Endothelial cell of umbilical vein (primary cell): ENCODE measurements at regions not wholly inside any gene's neighbourhood (a gene's known extent, or its start where the extent isn't known, plus 50 kb on each side); places are given as distances from the start of the nearest gene placed in this dataset.

ENCODE experiments used
- BruUV-seq: library from RNA; stranded (reverse); fragments of 400-500 nt; replicated peaks from 2 replicates; lab custom pipeline; 2021; lab: Mats Ljungman, UMichigan
- CTCF ChIA-PET: fragments of 300-600, 350-600 bp; sonication (Branson Sonifier 250); formaldehyde crosslinking; loops from one replicate; lab custom pipeline; 2021; ENCODE audit warnings: antibody characterized with exemption, inconsistent platforms; lab: Charles Lee
- POLR2A ChIA-PET: fragments of 300-600, 350-600 bp; sonication (Branson Sonifier 250); formaldehyde crosslinking; loops from one replicate; lab custom pipeline; 2021; ENCODE audit warnings: antibody characterized with exemption, inconsistent platforms; lab: Charles Lee
- DNase-seq: peaks from one replicate; pipeline ENCODE4 v3.0.0-alpha.2; 2011; ENCODE audit warnings: low read depth, low spot score
- FAIRE-seq: peaks from 2 replicates; lab custom pipeline; 2011; peaks lifted over from hg19 to GRCh38; lab: Jason Lieb, UNC
- H2AFZ ChIP-seq: 2 replicates; pipeline ENCODE4 v1.6.0; 2012; ENCODE audit warnings: low read depth, low read length, control low read depth, inconsistent platforms
- H3K27ac ChIP-seq: 2 replicates; pipeline ENCODE4 v1.5.1; 2011; ENCODE audit warnings: low read depth, mild to moderate bottlenecking, control low read depth, low read length, moderate library complexity; ENCODE audit not compliant: insufficient read depth
- H3K27me3 ChIP-seq, 2 experiments: 2 replicates each; pipeline versions ENCODE4 v1.6.0 to v1.6.1; 2011; ENCODE audit warnings: low read length in 2 of 2, mixed read lengths in 1 of 2; ENCODE audit not compliant: control insufficient read depth in 2 of 2, insufficient read depth in 2 of 2
- H3K36me3 ChIP-seq, 2 experiments: 2 replicates in 1 of 2; 3 replicates in 1 of 2; pipeline ENCODE4 v1.5.1; 2011; ENCODE audit warnings: low read length in 2 of 2, mild to moderate bottlenecking in 1 of 2, moderate library complexity in 1 of 2; ENCODE audit not compliant: control insufficient read depth in 2 of 2, insufficient read depth in 2 of 2; ENCODE audit errors: extremely low read depth in 1 of 2
- H3K4me1 ChIP-seq: 3 replicates; pipeline ENCODE4 v1.5.1; 2011; ENCODE audit warnings: mild to moderate bottlenecking, low read length; ENCODE audit not compliant: control insufficient read depth, insufficient read depth; ENCODE audit errors: extremely low read depth
- H3K4me2 ChIP-seq: 2 replicates; pipeline ENCODE4 v1.6.1; 2011; ENCODE audit warnings: low read length, control low read depth, mixed read lengths; ENCODE audit not compliant: insufficient read depth
- H3K4me3 ChIP-seq, 3 experiments: fragments of 200-600 bp in 1 of 3; sonication (generic), shearing (Covaris generic) in 1 of 3; replicated peaks in 1 of 3; 2 replicates each; pipeline ENCODE4 v1.5.1; 2011 to 2016; ENCODE audit warnings: control low read depth in 3 of 3, low read length in 3 of 3, mild to moderate bottlenecking in 2 of 3, inconsistent platforms in 1 of 3, low read depth in 1 of 3, moderate library complexity in 1 of 3; ENCODE audit not compliant: insufficient read depth in 1 of 3
- H3K79me2 ChIP-seq: 2 replicates; pipeline ENCODE4 v1.6.0; 2012; ENCODE audit warnings: low read length, inconsistent platforms; ENCODE audit not compliant: control insufficient read depth, insufficient read depth
- H3K9ac ChIP-seq: replicated peaks from 2 replicates; pipeline ENCODE3; 2011; ENCODE audit warnings: low read length, control low read depth; ENCODE audit not compliant: insufficient read depth; ENCODE audit errors: extremely low read depth
- H3K9me1 ChIP-seq: replicated peaks from 3 replicates; pipeline ENCODE4 v1.6.0; 2011; ENCODE audit warnings: mild to moderate bottlenecking, low read length; ENCODE audit not compliant: control insufficient read depth, insufficient read depth; ENCODE audit errors: extremely low read depth
- H3K9me3 ChIP-seq: replicated peaks from 2 replicates; pipeline ENCODE4 v1.5.1; 2012; ENCODE audit warnings: low read length, inconsistent platforms; ENCODE audit not compliant: control insufficient read depth, insufficient read depth
- H4K20me1 ChIP-seq: replicated peaks from 2 replicates; pipeline ENCODE3; 2011; ENCODE audit warnings: mild to moderate bottlenecking, low read length; ENCODE audit not compliant: control insufficient read depth, insufficient read depth; ENCODE audit errors: extremely low read depth
- EZH2 ChIP-seq: IDR thresholded peaks from 2 replicates; pipeline ENCODE4 v1.6.1; 2012; ENCODE audit warnings: borderline replicate concordance, low read depth, mild to moderate bottlenecking, moderate library complexity, low read length, inconsistent platforms; ENCODE audit not compliant: severe bottlenecking
- FOS ChIP-seq: IDR thresholded peaks from 2 replicates; pipeline ENCODE4 v1.6.1; 2011; ENCODE audit warnings: mild to moderate bottlenecking, low read length, moderate library complexity, borderline replicate concordance; ENCODE audit not compliant: insufficient read depth
- GATA2 ChIP-seq: IDR thresholded peaks from 2 replicates; pipeline ENCODE4 v1.7.0; 2011; ENCODE audit warnings: low read depth, mild to moderate bottlenecking, moderate library complexity, mixed read lengths, low read length; ENCODE audit not compliant: insufficient read length, insufficient read depth
- JUN ChIP-seq: IDR thresholded peaks from 2 replicates; pipeline ENCODE4 v1.6.1; 2011; ENCODE audit warnings: borderline replicate concordance, low read depth; ENCODE audit not compliant: insufficient read length, insufficient read depth
- MYC ChIP-seq: IDR thresholded peaks from one replicate; pipeline ENCODE4 v1.6.1; 2011; ENCODE audit warnings: mild to moderate bottlenecking, low read depth, low read length
- POLR2A ChIP-seq: IDR thresholded peaks from 2 replicates; pipeline ENCODE4 v1.6.1; 2012; ENCODE audit warnings: low read depth, mild to moderate bottlenecking, control low read depth, low read length
- POLR2AphosphoS5 ChIP-seq: IDR thresholded peaks from 2 replicates; pipeline ENCODE4 v1.6.1; 2012; ENCODE audit warnings: low read depth, mild to moderate bottlenecking, control low read depth, low read length, moderate library complexity; ENCODE audit not compliant: insufficient read depth
- dilution Hi-C: fragments of 300-500 bp; cut with MboI; formaldehyde crosslinking; loops from one replicate; pipeline ENCODE4 v1.15.0; 2019; ENCODE audit warnings: low sequenced_read_pairs; ENCODE audit not compliant: extremely low pct_ligation_motif_present
- intact Hi-C: fragments of 100-400 bp; cut with micrococcal nuclease; formaldehyde crosslinking; loops from one replicate; pipeline ENCODE4 v1.10.0; 2022
- TF ChIP-seq, protein P1 (sequence below): IDR thresholded peaks from 2 replicates; pipeline ENCODE4 v1.6.1; 2011; ENCODE audit not compliant: insufficient read depth, insufficient read length
- TF ChIP-seq, protein P2 (sequence below), 2 donors: IDR thresholded peaks; 1 replicate in 1 of 2; 2 replicates in 1 of 2; pipeline ENCODE4 v1.5.1; 2011; ENCODE audit warnings: low read length in 2 of 2, mild to moderate bottlenecking in 2 of 2, moderate library complexity in 2 of 2, control low read depth in 1 of 2, inconsistent platforms in 1 of 2, low read depth in 1 of 2; ENCODE audit not compliant: insufficient read depth in 1 of 2; ENCODE audit errors: extremely low read depth in 1 of 2

DNA sequence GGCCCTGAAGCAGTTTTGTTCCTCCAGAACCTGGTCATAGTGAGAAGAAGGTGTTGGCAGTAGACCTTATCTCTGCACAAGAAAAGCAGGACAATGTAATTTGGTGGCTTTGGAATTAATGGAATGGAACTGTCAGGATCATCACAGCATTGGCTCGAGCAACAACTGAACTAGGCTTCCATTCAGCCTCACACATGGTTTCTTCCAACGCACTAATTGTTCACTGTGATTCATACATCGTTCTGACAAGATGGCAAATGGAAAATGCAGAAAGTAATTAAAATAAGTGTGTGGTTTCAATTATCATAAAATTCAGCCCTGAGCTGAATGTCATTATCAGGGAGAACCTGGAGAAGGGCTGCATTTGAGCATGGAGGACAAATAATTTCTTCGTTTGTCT is 80.6 kb downstream of the MFSD1 start:
- Histone ChIP-seq H2AFZ (no peak overlapping the region), H3K27me3 (peaks cover 0 to 3% of the 10 kb centered on the region in 2 experiments), H3K9me1 (no peaks in the 10 kb centered on the region), H3K9ac (no peak overlapping the region), H3K4me3 (no peak overlapping the region), H3K4me1 (no peaks in the 10 kb centered on the region), H3K79me2 (no peaks in the 10 kb centered on the region), H3K4me2 (no peak overlapping the region), H4K20me1 (no peaks in the 10 kb centered on the region), H3K36me3 (no peaks in the 10 kb centered on the region), H3K27ac (no peak overlapping the region), H3K9me3 (no peaks in the 10 kb centered on the region)
- ChIA-PET CTCF (no interaction called here), POLR2A (no interaction called here)
- BruUV-seq, result no TSS peak
- intact Hi-C loops (no loop called here), dilution Hi-C loops (no loop called here)
- FAIRE-seq (no peak), DNase-seq (no peak)
- TF ChIP-seq, protein P1, sequence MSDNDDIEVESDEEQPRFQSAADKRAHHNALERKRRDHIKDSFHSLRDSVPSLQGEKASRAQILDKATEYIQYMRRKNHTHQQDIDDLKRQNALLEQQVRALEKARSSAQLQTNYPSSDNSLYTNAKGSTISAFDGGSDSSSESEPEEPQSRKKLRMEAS, result no peak
- TF ChIP-seq MYC (no peak), GATA2 (no peak), POLR2AphosphoS5 (no peak), EZH2 (no peak), JUN (no peak), POLR2A (no peak), FOS (no peak)
- TF ChIP-seq, protein P2, sequence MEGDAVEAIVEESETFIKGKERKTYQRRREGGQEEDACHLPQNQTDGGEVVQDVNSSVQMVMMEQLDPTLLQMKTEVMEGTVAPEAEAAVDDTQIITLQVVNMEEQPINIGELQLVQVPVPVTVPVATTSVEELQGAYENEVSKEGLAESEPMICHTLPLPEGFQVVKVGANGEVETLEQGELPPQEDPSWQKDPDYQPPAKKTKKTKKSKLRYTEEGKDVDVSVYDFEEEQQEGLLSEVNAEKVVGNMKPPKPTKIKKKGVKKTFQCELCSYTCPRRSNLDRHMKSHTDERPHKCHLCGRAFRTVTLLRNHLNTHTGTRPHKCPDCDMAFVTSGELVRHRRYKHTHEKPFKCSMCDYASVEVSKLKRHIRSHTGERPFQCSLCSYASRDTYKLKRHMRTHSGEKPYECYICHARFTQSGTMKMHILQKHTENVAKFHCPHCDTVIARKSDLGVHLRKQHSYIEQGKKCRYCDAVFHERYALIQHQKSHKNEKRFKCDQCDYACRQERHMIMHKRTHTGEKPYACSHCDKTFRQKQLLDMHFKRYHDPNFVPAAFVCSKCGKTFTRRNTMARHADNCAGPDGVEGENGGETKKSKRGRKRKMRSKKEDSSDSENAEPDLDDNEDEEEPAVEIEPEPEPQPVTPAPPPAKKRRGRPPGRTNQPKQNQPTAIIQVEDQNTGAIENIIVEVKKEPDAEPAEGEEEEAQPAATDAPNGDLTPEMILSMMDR (IDR thresholded peaks at IDR 0.05; ENCODE audit: extremely low read depth in 1 of 2, insufficient read depth in 1 of 2, low read depth in 1 of 2, low read length in 2 of 2), result no peak
